WTC11 (cell line): ENCODE measurements at regions not wholly inside any gene's neighbourhood (a gene's known extent, or its start where the extent isn't known, plus 50 kb on each side); places are given as distances from the start of the nearest gene placed in this dataset.

Experiments
- ATF6 ChIP-seq: sonication (generic); formaldehyde crosslinking; IDR thresholded peaks from 2 replicates; pipeline ENCODE4 v1.8.1; 2023; ENCODE audit warnings: mild to moderate bottlenecking, missing genetic modification reagents
- CREB1 ChIP-seq: sonication (generic); formaldehyde crosslinking; IDR thresholded peaks from 2 replicates; pipeline ENCODE4 v1.8.0; 2023; ENCODE audit warnings: mild to moderate bottlenecking, missing genetic modification reagents
- CTCF ChIP-seq: fragments of 200-600 bp; IDR thresholded peaks from 2 replicates; pipeline ENCODE4 v1.8.0; 2022; ENCODE audit warnings: antibody characterized with exemption
- ESRRA ChIP-seq: sonication (generic); formaldehyde crosslinking; IDR thresholded peaks from 2 replicates; pipeline ENCODE4 v1.8.1; 2022; ENCODE audit warnings: mild to moderate bottlenecking, missing genetic modification reagents, borderline replicate concordance
- TEAD4 ChIP-seq: sonication (generic); formaldehyde crosslinking; IDR thresholded peaks from 2 replicates; pipeline ENCODE4 v1.8.0; 2022; ENCODE audit warnings: mild to moderate bottlenecking, missing genetic modification reagents

GRCh38 chr7:156109988-156110387 lies 297.7 kb upstream of the SHH start:
- TF ChIP-seq ATF6 (CRISPR knock-in tag): no peak
- no peak for TF ChIP-seq CTCF
- TF ChIP-seq ESRRA (CRISPR knock-in tag): no peak
- no peak for TF ChIP-seq TEAD4 (CRISPR knock-in tag)
- TF ChIP-seq CREB1 (CRISPR knock-in tag): no peak
